BE2C (cell line): ENCODE measurements at regions not wholly inside any gene's neighbourhood (a gene's known extent, or its start where the extent isn't known, plus 50 kb on each side); places are given as distances from the start of the nearest gene placed in this dataset.

Experiments
- DNase-seq: peaks from one replicate; pipeline ENCODE4 v3.0.0-alpha.2; 2020
- H3K27me3 ChIP-seq: fragments of 250-450 bp; sonication (Bioruptor Pico); 2 replicates; pipeline ENCODE4 v1.5.1; 2020; ENCODE audit warnings: mild to moderate bottlenecking
- H3K36me3 ChIP-seq: fragments of 250-450 bp; sonication (Bioruptor Pico); 2 replicates; pipeline ENCODE4 v1.5.1; 2020; ENCODE audit warnings: mild to moderate bottlenecking
- H3K4me1 ChIP-seq: fragments of 250-450 bp; sonication (Bioruptor Pico); 2 replicates; pipeline ENCODE4 v1.5.1; 2020
- H3K4me3 ChIP-seq: 2 replicates; pipeline ENCODE4 v1.5.1; 2011; ENCODE audit warnings: low read depth, low read length
- H3K9me3 ChIP-seq: fragments of 250-450 bp; sonication (Bioruptor Pico); 2 replicates; pipeline ENCODE4 v1.5.1; 2020
- CTCF ChIP-seq: IDR thresholded peaks from 2 replicates; pipeline ENCODE4 v1.5.1; 2012; ENCODE audit warnings: mild to moderate bottlenecking, low read depth, low read length

GRCh38 chr3:147201086-147201485 is 205.3 kb downstream of the ZIC4 start:
- H3K36me3 ChIP-seq, result no peaks in the 10 kb centered on the region
- H3K4me1 ChIP-seq, result no peaks in the 10 kb centered on the region
- H3K27me3 ChIP-seq, result no peaks in the 10 kb centered on the region
- TF ChIP-seq CTCF, result no peak
- no peaks in the 10 kb centered on the region for H3K9me3 ChIP-seq
- no peak for DNase-seq
- no peak overlapping the region for H3K4me3 ChIP-seq

- no peaks in the 10 kb centered on the region for H3K36me3 ChIP-seq
- DNase-seq, result no peak
- no peaks in the 10 kb centered on the region for H3K4me1 ChIP-seq
- H3K27me3 ChIP-seq, result no peaks in the 10 kb centered on the region
- no peak overlapping the region for H3K4me3 ChIP-seq
- TF ChIP-seq CTCF, result no peak
- H3K9me3 ChIP-seq, result no peaks in the 10 kb centered on the region
Measured at GRCh38 chr3:147200545-147200944, 205.8 kb downstream of the ZIC4 start.

GRCh38 chr3:147197739-147198138 is 208.6 kb downstream of the ZIC4 start:
- TF ChIP-seq CTCF, result no peak
- Histone ChIP-seq H3K36me3 (no peaks in the 10 kb centered on the region), H3K4me1 (no peaks in the 10 kb centered on the region), H3K4me3 (no peak overlapping the region), H3K9me3 (no peaks in the 10 kb centered on the region), H3K27me3 (no peaks in the 10 kb centered on the region)
- no peak for DNase-seq

- Histone ChIP-seq H3K4me3 (no peak overlapping the region), H3K36me3 (no peaks in the 10 kb centered on the region), H3K9me3 (no peaks in the 10 kb centered on the region), H3K27me3 (no peaks in the 10 kb centered on the region), H3K4me1 (no peaks in the 10 kb centered on the region)
- no peak for DNase-seq
- TF ChIP-seq CTCF, result no peak
Measured at GRCh38 chr3:147195887-147196286, 210.5 kb downstream of the ZIC4 start.

GRCh38 chr3:147191795-147192385 is 214.5 kb downstream of the ZIC4 start:
- Histone ChIP-seq H3K27me3 (no peaks in the 10 kb centered on the region), H3K4me1 (no peaks in the 10 kb centered on the region), H3K4me3 (no peak overlapping the region), H3K9me3 (no peaks in the 10 kb centered on the region), H3K36me3 (no peaks in the 10 kb centered on the region)
- DNase-seq, result peak; percentile 39
- TF ChIP-seq CTCF, result peak; percentile 78

- Histone ChIP-seq H3K27me3 (no peaks in the 10 kb centered on the region), H3K4me1 (no peaks in the 10 kb centered on the region), H3K36me3 (no peaks in the 10 kb centered on the region), H3K9me3 (no peaks in the 10 kb centered on the region), H3K4me3 (no peak overlapping the region)
- DNase-seq, result no peak
- TF ChIP-seq CTCF, result no peak
Measured at GRCh38 chr3:147189016-147189415, 217.3 kb downstream of the ZIC4 start.
